Epithelial cell of prostate (primary cell): ENCODE measurements at regions not wholly inside any gene's neighbourhood (a gene's known extent, or its start where the extent isn't known, plus 50 kb on each side); places are given as distances from the start of the nearest gene placed in this dataset.
A peak's percentile ranks its signal among the peaks of the same experiment; 100 is the strongest.

ENCODE experiments used
- DNase-seq: peaks from one replicate; pipeline ENCODE4 v3.0.0-alpha.2; 2011; ENCODE audit warnings: low read depth, low spot score
- H3K27ac ChIP-seq: fragments of 450-650 bp; 2 replicates; pipeline ENCODE4 v1.5.1; 2017; ENCODE audit warnings: mild to moderate bottlenecking

DNA sequence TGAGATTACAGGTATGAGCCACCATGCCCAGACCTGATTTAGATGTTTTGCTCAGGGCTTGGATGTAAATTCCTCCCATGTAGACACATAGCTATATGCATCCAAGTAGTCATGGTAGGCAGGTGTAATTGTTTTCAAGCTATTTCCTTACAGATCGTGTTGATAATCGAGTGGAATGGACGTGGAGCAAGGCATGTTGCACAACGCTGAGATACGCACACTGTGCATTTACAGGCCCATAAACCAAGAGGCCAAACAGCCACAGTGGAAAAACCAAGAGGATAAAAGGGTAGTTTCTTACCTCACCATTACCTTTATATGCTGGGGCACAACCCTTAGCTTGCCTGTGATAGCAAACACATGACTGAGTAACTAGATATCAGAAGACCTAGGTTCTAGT, 51.0 kb upstream of the ADGRF1 start:
- DNase-seq, result peak; percentile 67

DNA sequence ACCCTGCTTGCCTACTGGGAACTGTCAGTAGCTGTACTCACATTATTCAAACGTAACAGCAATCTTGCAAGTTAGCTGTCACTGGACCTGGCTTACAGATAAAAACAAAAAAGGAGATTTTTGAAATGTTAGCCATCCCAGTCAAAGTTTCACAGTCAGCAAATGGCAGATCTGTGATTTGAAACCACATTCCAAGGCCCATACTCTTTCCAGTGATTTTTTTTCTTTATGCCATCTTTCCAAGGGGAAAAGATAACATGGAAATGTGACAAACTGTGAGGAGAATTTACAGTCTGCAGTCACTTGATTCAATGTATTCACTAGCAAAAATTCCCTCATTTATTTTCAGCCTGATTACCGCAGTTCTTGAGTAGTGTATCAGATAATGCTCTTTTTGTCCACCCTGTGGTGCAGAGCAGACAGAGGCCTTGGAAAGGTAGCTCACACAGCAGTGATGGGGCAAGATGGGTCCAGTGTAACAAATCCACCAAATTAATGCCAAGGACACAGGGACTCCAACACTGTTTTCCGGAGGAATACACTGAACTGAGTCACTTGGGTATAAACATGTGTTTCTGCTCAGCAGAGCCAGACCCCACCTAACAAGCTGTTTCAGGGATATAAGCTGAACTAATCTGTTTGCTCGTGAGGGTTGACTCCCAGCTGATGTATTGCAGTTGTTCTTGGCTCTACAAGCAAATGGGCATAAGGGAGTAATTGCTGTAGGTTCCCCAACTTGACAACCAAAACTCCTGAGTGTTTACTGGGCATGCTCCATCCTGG, 49.9 kb upstream of the ADGRF1 start:
- no peak overlapping the region for H3K27ac ChIP-seq
- DNase-seq, result no peak

More for the DNA sequence above, 51.0 kb upstream of the ADGRF1 start:
- H3K27ac ChIP-seq, result peak overlapping the region; percentile 14
